ENCODE measurements at regions not wholly inside any gene's neighbourhood (a gene's known extent, or its start where the extent isn't known, plus 50 kb on each side); places are given as distances from the start of the nearest gene placed in this dataset.

DNA sequence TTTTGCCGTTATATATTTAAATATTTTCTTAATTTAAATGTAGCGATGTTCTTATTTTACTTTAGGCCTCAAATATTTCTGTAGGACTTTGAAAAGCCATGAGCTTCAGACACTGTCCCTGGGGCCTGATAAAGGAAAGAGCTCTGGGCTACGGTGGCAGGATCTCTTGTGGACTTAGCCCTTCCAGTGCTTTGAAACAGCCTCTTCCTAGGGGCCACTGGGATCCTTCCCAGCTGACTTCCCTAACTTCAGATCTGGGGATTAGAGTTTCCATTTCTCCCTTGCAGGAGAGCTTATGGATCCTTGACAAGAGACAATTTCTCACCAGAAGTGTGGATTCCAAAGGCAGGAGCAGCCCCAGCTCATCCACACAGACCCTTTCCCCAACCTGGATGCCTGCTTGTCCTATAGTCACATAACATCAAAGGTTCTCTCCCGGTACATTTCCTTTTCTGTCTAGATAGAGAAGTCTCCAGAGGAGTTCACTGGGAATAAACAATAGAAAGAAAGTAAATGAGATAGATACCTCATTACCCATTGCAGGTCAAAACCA is 221.4 kb downstream of the TTC6 start (continued):
- TF ChIP-seq, protein P1, sequence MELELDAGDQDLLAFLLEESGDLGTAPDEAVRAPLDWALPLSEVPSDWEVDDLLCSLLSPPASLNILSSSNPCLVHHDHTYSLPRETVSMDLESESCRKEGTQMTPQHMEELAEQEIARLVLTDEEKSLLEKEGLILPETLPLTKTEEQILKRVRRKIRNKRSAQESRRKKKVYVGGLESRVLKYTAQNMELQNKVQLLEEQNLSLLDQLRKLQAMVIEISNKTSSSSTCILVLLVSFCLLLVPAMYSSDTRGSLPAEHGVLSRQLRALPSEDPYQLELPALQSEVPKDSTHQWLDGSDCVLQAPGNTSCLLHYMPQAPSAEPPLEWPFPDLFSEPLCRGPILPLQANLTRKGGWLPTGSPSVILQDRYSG (CRISPR knock-in tag; IDR thresholded peaks at IDR 0.05), result no peak
- TF ChIP-seq ZSCAN31 (CRISPR knock-in tag; IDR thresholded peaks at IDR 0.05; ENCODE audit: low read depth), result no peak
- no peak for TF ChIP-seq GABPA (IDR thresholded peaks at IDR 0.05; ENCODE audit: low read depth, low read length)
- TF ChIP-seq GABPA (CRISPR knock-in tag; IDR thresholded peaks at IDR 0.05; ENCODE audit: low read depth), result no peak
- TF ChIP-seq POGZ (CRISPR knock-in tag; IDR thresholded peaks at IDR 0.05), result peak; percentile 68; the same call in 1 of the 2 replicates
- TF ChIP-seq ZNF468 (CRISPR knock-in tag; IDR thresholded peaks at IDR 0.05), result no peak
- TF ChIP-seq, protein P2, sequence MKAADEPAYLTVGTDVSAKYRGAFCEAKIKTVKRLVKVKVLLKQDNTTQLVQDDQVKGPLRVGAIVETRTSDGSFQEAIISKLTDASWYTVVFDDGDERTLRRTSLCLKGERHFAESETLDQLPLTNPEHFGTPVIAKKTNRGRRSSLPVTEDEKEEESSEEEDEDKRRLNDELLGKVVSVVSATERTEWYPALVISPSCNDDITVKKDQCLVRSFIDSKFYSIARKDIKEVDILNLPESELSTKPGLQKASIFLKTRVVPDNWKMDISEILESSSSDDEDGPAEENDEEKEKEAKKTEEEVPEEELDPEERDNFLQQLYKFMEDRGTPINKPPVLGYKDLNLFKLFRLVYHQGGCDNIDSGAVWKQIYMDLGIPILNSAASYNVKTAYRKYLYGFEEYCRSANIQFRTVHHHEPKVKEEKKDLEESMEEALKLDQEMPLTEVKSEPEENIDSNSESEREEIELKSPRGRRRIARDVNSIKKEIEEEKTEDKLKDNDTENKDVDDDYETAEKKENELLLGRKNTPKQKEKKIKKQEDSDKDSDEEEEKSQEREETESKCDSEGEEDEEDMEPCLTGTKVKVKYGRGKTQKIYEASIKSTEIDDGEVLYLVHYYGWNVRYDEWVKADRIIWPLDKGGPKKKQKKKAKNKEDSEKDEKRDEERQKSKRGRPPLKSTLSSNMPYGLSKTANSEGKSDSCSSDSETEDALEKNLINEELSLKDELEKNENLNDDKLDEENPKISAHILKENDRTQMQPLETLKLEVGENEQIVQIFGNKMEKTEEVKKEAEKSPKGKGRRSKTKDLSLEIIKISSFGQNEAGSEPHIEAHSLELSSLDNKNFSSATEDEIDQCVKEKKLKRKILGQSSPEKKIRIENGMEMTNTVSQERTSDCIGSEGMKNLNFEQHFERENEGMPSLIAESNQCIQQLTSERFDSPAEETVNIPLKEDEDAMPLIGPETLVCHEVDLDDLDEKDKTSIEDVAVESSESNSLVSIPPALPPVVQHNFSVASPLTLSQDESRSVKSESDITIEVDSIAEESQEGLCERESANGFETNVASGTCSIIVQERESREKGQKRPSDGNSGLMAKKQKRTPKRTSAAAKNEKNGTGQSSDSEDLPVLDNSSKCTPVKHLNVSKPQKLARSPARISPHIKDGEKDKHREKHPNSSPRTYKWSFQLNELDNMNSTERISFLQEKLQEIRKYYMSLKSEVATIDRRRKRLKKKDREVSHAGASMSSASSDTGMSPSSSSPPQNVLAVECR (CRISPR knock-in tag; IDR thresholded peaks at IDR 0.05; ENCODE audit: borderline replicate concordance), result no peak
- TF ChIP-seq EHMT2 (IDR thresholded peaks at IDR 0.05; ENCODE audit: borderline replicate concordance, low read depth, low read length), result peak; percentile 74; the same call in 1 of the 2 replicates
- TF ChIP-seq KLF11 (CRISPR knock-in tag; IDR thresholded peaks at IDR 0.05), result no peak
- TF ChIP-seq, protein P3, sequence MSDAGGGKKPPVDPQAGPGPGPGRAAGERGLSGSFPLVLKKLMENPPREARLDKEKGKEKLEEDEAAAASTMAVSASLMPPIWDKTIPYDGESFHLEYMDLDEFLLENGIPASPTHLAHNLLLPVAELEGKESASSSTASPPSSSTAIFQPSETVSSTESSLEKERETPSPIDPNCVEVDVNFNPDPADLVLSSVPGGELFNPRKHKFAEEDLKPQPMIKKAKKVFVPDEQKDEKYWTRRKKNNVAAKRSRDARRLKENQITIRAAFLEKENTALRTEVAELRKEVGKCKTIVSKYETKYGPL (CRISPR knock-in tag; IDR thresholded peaks at IDR 0.05), result no peak
- no peak for TF ChIP-seq ZNF570 (CRISPR knock-in tag; IDR thresholded peaks at IDR 0.05; ENCODE audit: borderline replicate concordance)
- TF ChIP-seq GATAD2A (CRISPR knock-in tag; IDR thresholded peaks at IDR 0.05), result 0 out of 2 replicates have a peak, but pooled peaks have one; percentile 8
- no peak for TF ChIP-seq ZNF558 (CRISPR knock-in tag; IDR thresholded peaks at IDR 0.05; ENCODE audit: borderline replicate concordance)
- peak; percentile 37; the same call in 1 of the 2 replicates for TF ChIP-seq SALL1 (CRISPR knock-in tag; IDR thresholded peaks at IDR 0.05)
- TF ChIP-seq NCOA1 (CRISPR knock-in tag; IDR thresholded peaks at IDR 0.05), result no peak
- no peak for TF ChIP-seq ZNF354B (CRISPR knock-in tag; IDR thresholded peaks at IDR 0.05)
- no peak for TF ChIP-seq TEAD2 (CRISPR knock-in tag; IDR thresholded peaks at IDR 0.05)
- TF ChIP-seq ZBTB49 (CRISPR knock-in tag; IDR thresholded peaks at IDR 0.05; ENCODE audit: borderline replicate concordance), result no peak; the same call in 1 of the 2 replicates
- TF ChIP-seq CC2D1A (CRISPR knock-in tag; IDR thresholded peaks at IDR 0.05), result no peak
- no peak for TF ChIP-seq KAT2B (IDR thresholded peaks at IDR 0.05; ENCODE audit: borderline replicate concordance, low read depth, low read length)
- TF ChIP-seq NR3C1 (CRISPR knock-in tag; IDR thresholded peaks at IDR 0.05), result no peak
- no peak for TF ChIP-seq ZNF615 (CRISPR knock-in tag; IDR thresholded peaks at IDR 0.05; ENCODE audit: borderline replicate concordance)
- TF ChIP-seq ZFP82 (CRISPR knock-in tag; IDR thresholded peaks at IDR 0.05; ENCODE audit: borderline replicate concordance), result no peak
- TF ChIP-seq NR2F6 (IDR thresholded peaks at IDR 0.05), result no peak
- no peak for TF ChIP-seq NR2F6 (CRISPR knock-in tag; IDR thresholded peaks at IDR 0.05)
- no peak for TF ChIP-seq SIN3B (IDR thresholded peaks at IDR 0.05; ENCODE audit: low read length)
